Peyer's patch (tissue), 4 donors: ENCODE measurements at regions not wholly inside any gene's neighbourhood (a gene's known extent, or its start where the extent isn't known, plus 50 kb on each side); places are given as distances from the start of the nearest gene placed in this dataset.
"Not testable (repeated sequence)": the region's sequence is repeated elsewhere in the genome, so short reads cannot be mapped to it uniquely, and the experiment has no call there.

ENCODE experiments used
- DNase-seq, 3 donors: peaks; one replicate each; pipeline ENCODE4 v3.0.0-alpha.2; 2017 to 2019
- H3K27ac ChIP-seq, 4 donors: fragments of 200-600 bp; sonication (generic); one replicate each; pipeline ENCODE4 v1.5.1; 2016 to 2019
- H3K27me3 ChIP-seq, 2 donors: fragments of 200-600 bp; sonication (generic); one replicate each; pipeline ENCODE4 v1.5.1; 2019
- H3K36me3 ChIP-seq, 3 donors: fragments of 200-600 bp; sonication (generic); one replicate each; pipeline ENCODE4 v1.5.1; 2016 to 2019
- H3K4me1 ChIP-seq, 4 donors: fragments of 200-600 bp; sonication (generic); one replicate each; pipeline ENCODE4 v1.5.1; 2016 to 2019
- H3K4me3 ChIP-seq, 4 donors: fragments of 200-600 bp; sonication (generic); 1 replicate in 3 of 4; 2 replicates in 1 of 4; pipeline ENCODE4 v1.5.1; 2016 to 2019; ENCODE audit warnings: mild to moderate bottlenecking in 1 of 4
- H3K9me3 ChIP-seq, 4 donors: fragments of 200-600 bp; sonication (generic); one replicate each; pipeline ENCODE4 v1.5.1; 2016 to 2019; ENCODE audit warnings: mild to moderate bottlenecking in 1 of 4
- CTCF ChIP-seq, 6 experiments: fragments of 450-650 bp in 4 of 6; fragments of 200-600 bp in 2 of 6; sonication (generic) in 1 of 6; IDR thresholded peaks; one replicate each; pipeline ENCODE4 v1.5.1; 2017 to 2019; ENCODE audit warnings: antibody characterized with exemption in 6 of 6, mild to moderate bottlenecking in 3 of 6, moderate library complexity in 1 of 6
- POLR2A ChIP-seq, 2 donors: fragments of 450-650 bp; IDR thresholded peaks; one replicate each; pipeline ENCODE4 v1.5.1; 2017; ENCODE audit warnings: antibody characterized with exemption in 2 of 2, mild to moderate bottlenecking in 2 of 2, moderate library complexity in 2 of 2

- Histone ChIP-seq H3K4me1 (no peaks in the 10 kb centered on the region), H3K9me3 (peaks cover 0 to under 1% (median 0%) of the 10 kb centered on the region in 4 donors), H3K27ac (no peak overlapping the region), H3K36me3 (no peaks in the 10 kb centered on the region), H3K4me3 (no peak overlapping the region), H3K27me3 (no peaks in the 10 kb centered on the region)
- peak in 2 of 3 donors; percentile 13 to 27 for DNase-seq
- TF ChIP-seq POLR2A (IDR thresholded peaks at IDR 0.05) (no peak), CTCF (IDR thresholded peaks at IDR 0.05) (no peak)
These were observed 69.9 kb upstream of the SHANK2 start for GRCh38 chr11:71322192-71322735.

DNA sequence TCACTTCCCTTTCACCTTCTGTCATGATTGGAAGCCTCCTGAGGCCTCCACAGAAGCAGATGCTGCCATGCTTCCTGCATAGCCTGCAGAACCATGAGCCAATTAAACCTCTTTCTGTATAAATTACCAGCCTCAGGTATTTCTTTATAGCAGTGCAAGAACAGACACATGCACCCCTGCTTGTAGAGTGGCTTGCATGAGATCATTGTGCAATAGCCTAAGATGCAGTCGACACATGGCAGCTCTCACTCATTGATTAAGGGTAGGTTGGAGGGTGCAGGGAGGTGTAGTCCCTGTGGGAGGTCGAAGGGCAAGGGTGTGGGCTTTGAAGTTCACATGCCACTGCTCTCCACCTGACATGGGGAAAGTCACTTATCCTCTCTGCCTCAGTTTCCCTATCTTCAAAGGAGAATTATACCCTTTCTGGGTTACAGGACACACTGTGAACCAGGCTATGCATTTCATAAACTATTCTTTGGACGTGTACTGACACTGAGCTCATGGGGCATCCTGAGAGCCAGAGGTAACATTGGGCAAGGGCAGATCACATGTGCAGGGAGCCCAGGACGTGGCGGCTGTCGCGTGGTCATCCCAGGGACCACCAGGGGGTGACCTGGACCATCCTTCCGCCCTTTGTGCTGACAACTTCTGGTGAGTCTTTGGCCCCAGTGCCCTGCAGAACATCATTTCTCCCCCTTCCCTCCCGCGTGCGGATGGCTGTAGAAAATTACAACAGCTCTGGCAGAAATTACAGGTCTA is 69.2 kb upstream of the SHANK2 start:
- no peak for TF ChIP-seq POLR2A (IDR thresholded peaks at IDR 0.05)
- TF ChIP-seq CTCF (IDR thresholded peaks at IDR 0.05) = no peak
- peaks cover 0 to 7% (median 0%) of the 10 kb centered on the region in 4 donors for H3K9me3 ChIP-seq
- no peak overlapping the region for H3K27ac ChIP-seq
- no peak overlapping the region for H3K4me3 ChIP-seq
- no peaks in the 10 kb centered on the region for H3K27me3 ChIP-seq
- H3K36me3 ChIP-seq = no peaks in the 10 kb centered on the region
- DNase-seq = peak in 1 of 3 donors; percentile 12
- no peaks in the 10 kb centered on the region for H3K4me1 ChIP-seq

DNA sequence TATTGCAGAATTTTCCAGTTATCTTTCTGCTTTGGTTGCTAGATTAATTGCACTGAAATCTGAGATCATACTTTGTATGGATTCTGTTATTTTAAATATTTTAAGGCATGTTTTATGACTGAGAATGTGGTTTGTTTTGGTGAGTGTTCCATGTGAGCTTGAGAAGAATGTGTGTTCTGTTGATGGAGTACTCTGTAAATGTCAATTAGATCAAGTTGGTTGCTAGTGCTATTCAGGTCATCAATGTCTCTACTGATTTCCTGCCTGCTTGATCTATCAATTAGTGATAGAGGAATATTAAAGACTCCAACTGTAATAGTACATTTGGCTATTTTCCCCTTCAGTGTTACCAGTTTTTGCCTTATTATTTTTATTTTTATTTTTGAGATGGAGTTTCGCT is 64.3 kb upstream of the SHANK2 start:
- no peaks in the 10 kb centered on the region for H3K36me3 ChIP-seq
- H3K4me3 ChIP-seq = no peak overlapping the region
- peaks cover 0 to 3% (median 0%) of the 10 kb centered on the region in 4 donors for H3K4me1 ChIP-seq
- peaks cover 0 to 8% (median 0%) of the 10 kb centered on the region in 4 donors for H3K9me3 ChIP-seq
- no peak overlapping the region for H3K27ac ChIP-seq
- no peak for TF ChIP-seq POLR2A (IDR thresholded peaks at IDR 0.05)
- no peak for TF ChIP-seq CTCF (IDR thresholded peaks at IDR 0.05)
- DNase-seq = no peak
- no peaks in the 10 kb centered on the region for H3K27me3 ChIP-seq

DNA sequence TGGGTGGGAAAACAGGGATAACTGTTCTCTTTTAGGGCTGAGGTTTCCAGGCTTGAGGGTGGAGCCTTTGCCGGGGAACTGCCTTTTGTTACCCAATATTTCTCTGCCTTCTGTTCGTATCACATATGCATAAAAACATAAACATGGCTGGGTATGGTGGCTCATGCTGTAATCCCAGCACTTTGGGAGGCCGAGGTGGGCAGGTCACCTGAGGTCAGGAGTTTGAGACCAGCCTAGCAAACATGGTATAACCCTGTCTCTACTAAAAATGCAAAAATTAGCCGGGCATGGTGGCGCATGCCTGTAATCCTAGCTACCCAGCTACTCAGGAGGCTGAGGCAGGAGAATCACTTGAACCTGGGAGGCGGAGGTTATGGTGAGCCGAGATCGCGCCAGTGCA is 60.2 kb upstream of the SHANK2 start:
- DNase-seq = not testable (repeated sequence)

GRCh38 chr11:71311928-71312510 is 59.6 kb upstream of the SHANK2 start:
- H3K27me3 ChIP-seq = no peaks in the 10 kb centered on the region
- H3K4me3 ChIP-seq = no peak overlapping the region
- H3K9me3 ChIP-seq = peaks cover 0 to 5% (median 0%) of the 10 kb centered on the region in 4 donors
- no peak overlapping the region for H3K27ac ChIP-seq
- H3K36me3 ChIP-seq = no peaks in the 10 kb centered on the region
- no peak for TF ChIP-seq CTCF (IDR thresholded peaks at IDR 0.05)
- no peak for TF ChIP-seq POLR2A (IDR thresholded peaks at IDR 0.05)
- peaks cover 0 to 6% (median 0%) of the 10 kb centered on the region in 4 donors for H3K4me1 ChIP-seq
- peak in 2 of 3 donors; percentile 51 to 53 for DNase-seq

More for the DNA sequence above, 60.2 kb upstream of the SHANK2 start:
- H3K27ac ChIP-seq, H3K36me3 ChIP-seq, H3K9me3 ChIP-seq, H3K4me1 ChIP-seq, H3K27me3 ChIP-seq, H3K4me3 ChIP-seq: not testable (repeated sequence)
